Hematopoietic multipotent progenitor cell treated with erythropoietin and hydrocortisone succinate and interleukin-3 and kit ligand, for 6 days (in vitro differentiated cells): ENCODE measurements at regions not wholly inside any gene's neighbourhood (a gene's known extent, or its start where the extent isn't known, plus 50 kb on each side); places are given as distances from the start of the nearest gene placed in this dataset.

Source experiments
- DNase-seq: peaks from one replicate; pipeline ENCODE4 v3.0.0-alpha.2; 2015

- no peak for DNase-seq
Observed at GRCh38 chr12:92650228-92650822, 52.5 kb upstream of the PLEKHG7 start.

- peak; percentile 70 for DNase-seq
Observed at GRCh38 chr12:92649511-92650227, 53.1 kb upstream of the PLEKHG7 start.

- DNase-seq: no peak
Observed at GRCh38 chr12:92648242-92649031, 54.4 kb upstream of the PLEKHG7 start.

- no peak for DNase-seq
Observed at GRCh38 chr12:92641291-92641690, 61.5 kb upstream of the PLEKHG7 start.

- DNase-seq: no peak
Observed at GRCh38 chr12:92640691-92641090, 62.1 kb upstream of the PLEKHG7 start.

- no peak for DNase-seq
Observed at GRCh38 chr12:92639017-92639416, 63.8 kb upstream of the PLEKHG7 start.

- DNase-seq: no peak
Observed at GRCh38 chr12:92634730-92635129, 68.1 kb upstream of the PLEKHG7 start.

GRCh38 chr12:92634202-92634601, 68.6 kb upstream of the PLEKHG7 start:
- no peak for DNase-seq

GRCh38 chr12:92630968-92631367, 71.8 kb upstream of the PLEKHG7 start:
- DNase-seq: no peak

GRCh38 chr12:92629349-92630065, 73.3 kb upstream of the PLEKHG7 start:
- DNase-seq: no peak

GRCh38 chr12:92628476-92628875, 74.3 kb upstream of the PLEKHG7 start:
- DNase-seq: no peak

GRCh38 chr12:92627511-92627910, 75.3 kb upstream of the PLEKHG7 start:
- DNase-seq: no peak

GRCh38 chr12:92625639-92626310, 77.0 kb upstream of the PLEKHG7 start:
- DNase-seq: no peak

GRCh38 chr12:92624236-92624635, 78.6 kb upstream of the PLEKHG7 start:
- DNase-seq: no peak

- no peak for DNase-seq
Observed at GRCh38 chr12:92623386-92623785, 79.4 kb upstream of the PLEKHG7 start.

- no peak for DNase-seq
Observed at GRCh38 chr12:92621833-92622232, 81.0 kb upstream of the PLEKHG7 start.

- DNase-seq: no peak
Observed at GRCh38 chr12:92621312-92621711, 81.5 kb upstream of the PLEKHG7 start.

- no peak for DNase-seq
Observed at GRCh38 chr12:92619730-92620684, 82.8 kb upstream of the PLEKHG7 start.

- no peak for DNase-seq
Observed at GRCh38 chr12:92619026-92619425, 83.8 kb upstream of the PLEKHG7 start.

GRCh38 chr12:92615703-92616102, 87.1 kb upstream of the PLEKHG7 start:
- no peak for DNase-seq

- DNase-seq: no peak
Observed at GRCh38 chr12:92615086-92615485, 87.7 kb upstream of the PLEKHG7 start.

- no peak for DNase-seq
Observed at GRCh38 chr12:92614502-92614901, 88.3 kb upstream of the PLEKHG7 start.
